T-cell (primary cell): ENCODE measurements at regions not wholly inside any gene's neighbourhood (a gene's known extent, or its start where the extent isn't known, plus 50 kb on each side); places are given as distances from the start of the nearest gene placed in this dataset.

Experiments
- ATAC-seq, 4 experiments: fragments of 200-7000 bp in 3 of 4; fragments of 150-1000 bp in 1 of 4; cut with Tn5 transposase; replicated peaks in 1 of 4; 1 replicate in 3 of 4; 2 replicates in 1 of 4; pipeline ENCODE4 v1.10.0; 2021; ENCODE audit warnings: moderate library complexity in 3 of 4, mild to moderate bottlenecking in 2 of 4, moderate number of reproducible peaks in 1 of 4
- CTCF ChIA-PET, 2 donors: fragments of 300-600 bp; sonication (Branson Sonifier 250); formaldehyde crosslinking; loops; one replicate each; lab custom pipeline; 2022; ENCODE audit warnings: antibody characterized with exemption in 2 of 2; lab: Charles Lee
- POLR2A ChIA-PET, 2 donors: fragments of 300-600 bp; sonication (Branson Sonifier 250); formaldehyde crosslinking; loops; one replicate each; lab custom pipeline; 2022; ENCODE audit warnings: antibody characterized with exemption in 2 of 2; lab: Charles Lee
- DNase-seq, 35 experiments: peaks; one replicate each; pipeline versions ENCODE4 v3.0.0 to v3.0.0-alpha.2; 2013 to 2023
- H3K27ac ChIP-seq: one replicate; pipeline ENCODE4 v1.5.1; 2013; ENCODE audit warnings: low read length
- H3K27me3 ChIP-seq, 2 experiments: replicated peaks in 1 of 2; 1 replicate in 1 of 2; 2 replicates in 1 of 2; pipeline versions ENCODE4 v1.6.1 to v1.7.0; 2013; ENCODE audit warnings: low read length in 1 of 2, mixed read lengths in 1 of 2; ENCODE audit not compliant: control insufficient read depth in 2 of 2, insufficient read depth in 2 of 2; ENCODE audit errors: extremely low read depth in 1 of 2
- H3K36me3 ChIP-seq, 2 donors: 1 replicate in 1 of 2; 2 replicates in 1 of 2; pipeline versions ENCODE4 v1.6.1 to v1.7.0; 2013; ENCODE audit warnings: low read length in 1 of 2; ENCODE audit not compliant: control insufficient read depth in 2 of 2, insufficient read depth in 1 of 2; ENCODE audit errors: extremely low read depth in 1 of 2
- H3K4me1 ChIP-seq, 2 experiments: 1 replicate in 1 of 2; 2 replicates in 1 of 2; pipeline versions ENCODE4 v1.6.1 to v1.7.0; 2013; ENCODE audit warnings: low read length in 2 of 2, mixed read lengths in 1 of 2; ENCODE audit not compliant: insufficient read depth in 2 of 2, control insufficient read depth in 1 of 2; ENCODE audit errors: extremely low read depth in 1 of 2
- H3K4me3 ChIP-seq, 2 donors: 1 replicate in 1 of 2; 2 replicates in 1 of 2; pipeline versions ENCODE4 v1.5.1 to v1.7.0; 2013; ENCODE audit warnings: mild to moderate bottlenecking in 2 of 2, low read length in 1 of 2, moderate library complexity in 1 of 2; ENCODE audit not compliant: control insufficient read depth in 1 of 2; ENCODE audit errors: extremely low read depth in 1 of 2
- H3K9me3 ChIP-seq: 2 replicates; pipeline ENCODE4 v1.7.0; 2013
- H3K27ac Mint-ChIP-seq, 2 donors: one replicate each; pipeline ENCODE4 v1.8.0; 2020 to 2021; ENCODE audit warnings: mild to moderate bottlenecking in 2 of 2, mixed read lengths in 2 of 2
- H3K27me3 Mint-ChIP-seq, 2 donors: one replicate each; pipeline ENCODE4 v1.8.0; 2021 to 2022; ENCODE audit warnings: mixed read lengths in 2 of 2
- H3K36me3 Mint-ChIP-seq: one replicate; pipeline ENCODE4 v1.8.0; 2021; ENCODE audit warnings: mixed read lengths
- H3K4me1 Mint-ChIP-seq, 3 donors: one replicate each; pipeline ENCODE4 v1.8.0; 2020 to 2022; ENCODE audit warnings: mixed read lengths in 3 of 3, mild to moderate bottlenecking in 1 of 3
- H3K4me3 Mint-ChIP-seq, 3 donors: one replicate each; pipeline ENCODE4 v1.8.0; 2020 to 2022; ENCODE audit warnings: mild to moderate bottlenecking in 3 of 3, mixed read lengths in 3 of 3, moderate library complexity in 3 of 3
- H3K9me3 Mint-ChIP-seq, 3 donors: one replicate each; pipeline ENCODE4 v1.8.0; 2020 to 2022; ENCODE audit warnings: mixed read lengths in 3 of 3
- WGBS: methylation state at CpG from one replicate; pipeline ENCODE4 v1.1.5; 2013; ENCODE audit warnings: missing lambda C conversion rate; ENCODE audit not compliant: insufficient coverage; 5-methylcytosine and 5-hydroxymethylcytosine counted together

DNA sequence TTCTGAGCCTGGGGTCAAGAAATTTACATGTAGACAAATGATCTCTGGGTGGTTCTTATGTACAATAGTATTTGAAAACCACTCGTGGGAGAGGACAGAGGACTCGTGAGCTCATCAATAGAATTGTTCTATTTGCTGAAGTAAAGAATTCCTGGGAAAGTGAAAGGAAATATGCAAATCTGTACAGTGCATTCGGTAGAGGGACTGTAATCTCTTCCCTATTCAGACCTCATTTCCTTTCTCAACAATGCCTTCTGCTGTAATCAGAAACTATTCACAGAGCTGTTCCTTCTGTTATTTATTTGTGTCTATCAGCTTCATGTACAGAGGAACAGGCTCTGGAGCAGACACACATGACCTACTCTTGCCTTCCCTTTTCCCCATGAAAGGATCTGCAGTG lies 709.4 kb upstream of the KIRREL3 start:
- Histone ChIP-seq H3K36me3 (no peaks in the 10 kb centered on the region), H3K9me3 (no peaks in the 10 kb centered on the region), H3K27me3 (no peaks in the 10 kb centered on the region), H3K27ac (no peak overlapping the region), H3K4me1 (no peaks in the 10 kb centered on the region), H3K4me3 (no peak overlapping the region)
- Mint-ChIP-seq H3K4me1 (no peaks in the 10 kb centered on the region), H3K36me3 (no peaks in the 10 kb centered on the region), H3K4me3 (no peak overlapping the region), H3K27ac (no peak overlapping the region), H3K27me3 (peaks cover 0 to 8% of the 10 kb centered on the region in 2 donors), H3K9me3 (no peaks in the 10 kb centered on the region)
- DNase-seq (no peak), ATAC-seq (no peak)
- WGBS, result 60% methylated on average over 1 of the region's 3 CpGs
- POLR2A ChIA-PET, result no interaction called here
- CTCF ChIA-PET, result no interaction called here

DNA sequence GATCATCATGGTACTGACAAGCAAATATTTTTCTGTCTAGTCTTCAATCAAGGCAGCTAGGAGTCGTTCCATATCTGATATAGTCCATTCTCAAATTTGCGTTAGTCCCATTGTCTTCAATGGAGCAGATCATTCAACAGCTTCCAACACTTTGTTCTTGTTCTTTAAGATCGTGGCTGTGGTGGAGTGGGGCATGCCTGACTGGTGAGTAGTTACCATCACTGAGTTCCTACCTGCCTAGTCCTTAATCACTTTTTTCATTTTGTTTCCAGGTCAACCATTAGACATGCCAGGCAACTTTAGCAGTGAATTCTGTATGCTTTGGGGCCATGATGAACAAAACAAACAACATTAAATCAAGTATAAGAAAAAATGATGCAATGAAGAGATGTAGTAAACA lies 693.1 kb upstream of the KIRREL3 start:
- ChIA-PET POLR2A (no interaction called here), CTCF (no interaction called here)

GRCh38 chr11:127683321-127683720 lies 682.8 kb upstream of the KIRREL3 start:
- CTCF ChIA-PET, result no interaction called here
- Mint-ChIP-seq H3K27me3 (peaks cover 0 to 10% of the 10 kb centered on the region in 2 donors), H3K4me1 (no peaks in the 10 kb centered on the region), H3K9me3 (peaks cover 0 to 11% (median 3%) of the 10 kb centered on the region in 3 donors), H3K4me3 (no peak overlapping the region), H3K27ac (no peak overlapping the region), H3K36me3 (no peaks in the 10 kb centered on the region)
- Histone ChIP-seq H3K9me3 (no peaks in the 10 kb centered on the region), H3K27ac (no peak overlapping the region), H3K4me1 (no peaks in the 10 kb centered on the region), H3K27me3 (no peaks in the 10 kb centered on the region), H3K36me3 (no peaks in the 10 kb centered on the region), H3K4me3 (no peak overlapping the region)
- POLR2A ChIA-PET, result no interaction called here
- ATAC-seq (no peak), DNase-seq (no peak)
- 90% methylated on average over 2 of the region's 4 CpGs for WGBS

More for the DNA sequence above, 693.1 kb upstream of the KIRREL3 start:
- Mint-ChIP-seq H3K4me1 (no peaks in the 10 kb centered on the region), H3K9me3 (peaks cover 0 to 14% (median 10%) of the 10 kb centered on the region in 3 donors), H3K4me3 (no peak overlapping the region), H3K27me3 (no peaks in the 10 kb centered on the region), H3K27ac (no peak overlapping the region), H3K36me3 (no peaks in the 10 kb centered on the region)
- Histone ChIP-seq H3K36me3 (no peaks in the 10 kb centered on the region), H3K9me3 (no peaks in the 10 kb centered on the region), H3K4me1 (no peaks in the 10 kb centered on the region), H3K4me3 (no peak overlapping the region), H3K27ac (no peak overlapping the region), H3K27me3 (no peaks in the 10 kb centered on the region)
- DNase-seq (no peak), ATAC-seq (no peak)
- WGBS, result no CpG with 5 or more reads among the region's 3 CpGs

DNA sequence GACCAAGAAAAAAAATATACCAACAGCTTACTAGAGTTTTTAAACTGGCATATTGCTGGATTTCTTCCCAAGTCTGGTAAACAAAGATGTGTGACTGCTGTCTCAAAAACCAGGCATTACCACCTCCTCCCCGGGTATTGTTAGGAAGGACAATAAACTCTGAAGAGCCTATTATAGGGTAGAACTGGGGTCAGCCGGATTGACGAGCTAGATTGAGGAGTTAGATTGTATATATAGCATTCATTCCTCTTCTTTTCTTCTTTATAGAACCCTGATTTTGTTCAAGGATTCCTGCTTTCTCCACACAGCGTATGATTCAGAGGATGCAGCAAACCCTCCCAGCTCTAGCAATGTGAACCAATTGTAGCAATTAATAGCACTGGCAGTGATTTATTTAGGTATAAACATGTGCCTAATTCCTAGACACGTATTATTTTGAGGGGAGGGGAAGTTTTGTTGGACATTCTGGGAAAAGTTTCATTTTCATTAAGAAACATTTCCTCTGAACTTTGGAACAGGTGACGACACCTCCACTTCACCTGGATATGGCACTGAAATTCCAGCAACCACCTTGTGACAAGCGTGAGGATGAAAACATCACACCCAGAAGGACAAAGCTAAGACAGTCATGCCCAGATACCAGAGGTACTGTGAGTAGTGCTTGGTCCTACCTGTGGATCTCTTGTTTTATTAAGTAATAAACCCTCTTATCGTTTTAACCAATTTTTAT lies 679.4 kb upstream of the KIRREL3 start:
- ATAC-seq (no peak), DNase-seq (no peak)
- no peak overlapping the region for H3K27ac ChIP-seq
- no peak overlapping the region for H3K4me3 ChIP-seq
- Mint-ChIP-seq H3K9me3 (peaks cover 0 to 11% (median 3%) of the 10 kb centered on the region in 3 donors), H3K36me3 (no peaks in the 10 kb centered on the region), H3K4me3 (no peak overlapping the region), H3K27ac (no peak overlapping the region), H3K27me3 (peaks cover 0 to 10% of the 10 kb centered on the region in 2 donors), H3K4me1 (no peaks in the 10 kb centered on the region)
- ChIA-PET POLR2A (no interaction called here), CTCF (no interaction called here)
- H3K27me3 ChIP-seq, result no peaks in the 10 kb centered on the region
- no peaks in the 10 kb centered on the region for H3K36me3 ChIP-seq
- no CpG with 5 or more reads among the region's 8 CpGs for WGBS
- H3K9me3 ChIP-seq, result no peaks in the 10 kb centered on the region
- H3K4me1 ChIP-seq, result no peaks in the 10 kb centered on the region

DNA sequence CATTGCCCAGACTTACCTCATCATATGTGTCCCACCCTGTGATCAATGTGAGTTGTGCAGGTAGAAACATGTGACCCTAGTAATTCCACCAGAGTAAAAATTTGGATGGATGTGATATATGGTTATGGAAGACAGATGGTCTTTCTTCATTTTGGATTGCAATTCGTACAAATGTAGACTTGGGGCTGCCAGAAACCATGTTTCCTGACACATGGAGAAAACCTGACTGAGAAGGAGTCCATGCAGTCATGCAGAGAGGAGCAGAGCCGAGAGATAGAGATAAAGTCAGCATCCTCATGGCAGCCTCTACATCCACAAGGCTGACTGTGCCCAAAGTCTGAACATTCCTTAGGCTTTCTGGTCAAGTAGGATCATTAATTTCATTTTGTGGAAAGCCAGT lies 678.1 kb upstream of the KIRREL3 start:
- DNase-seq, result no peak
- H3K4me3 Mint-ChIP-seq, result no peak overlapping the region
- H3K36me3 Mint-ChIP-seq, result no peaks in the 10 kb centered on the region
- ChIA-PET CTCF (no interaction called here), POLR2A (no interaction called here)
- 36% methylated on average over 1 of the region's 2 CpGs for WGBS
- no peaks in the 10 kb centered on the region for H3K4me1 Mint-ChIP-seq
- H3K27me3 Mint-ChIP-seq, result peaks cover 0 to 10% of the 10 kb centered on the region in 2 donors
- no peaks in the 10 kb centered on the region for H3K36me3 ChIP-seq
- H3K9me3 ChIP-seq, result no peaks in the 10 kb centered on the region
- H3K27ac Mint-ChIP-seq, result no peak overlapping the region
- H3K27ac ChIP-seq, result no peak overlapping the region
- no peak overlapping the region for H3K4me3 ChIP-seq
- ATAC-seq, result no peak
- H3K27me3 ChIP-seq, result no peaks in the 10 kb centered on the region
- H3K4me1 ChIP-seq, result no peaks in the 10 kb centered on the region
- H3K9me3 Mint-ChIP-seq, result peaks cover 0 to 11% (median 3%) of the 10 kb centered on the region in 3 donors

DNA sequence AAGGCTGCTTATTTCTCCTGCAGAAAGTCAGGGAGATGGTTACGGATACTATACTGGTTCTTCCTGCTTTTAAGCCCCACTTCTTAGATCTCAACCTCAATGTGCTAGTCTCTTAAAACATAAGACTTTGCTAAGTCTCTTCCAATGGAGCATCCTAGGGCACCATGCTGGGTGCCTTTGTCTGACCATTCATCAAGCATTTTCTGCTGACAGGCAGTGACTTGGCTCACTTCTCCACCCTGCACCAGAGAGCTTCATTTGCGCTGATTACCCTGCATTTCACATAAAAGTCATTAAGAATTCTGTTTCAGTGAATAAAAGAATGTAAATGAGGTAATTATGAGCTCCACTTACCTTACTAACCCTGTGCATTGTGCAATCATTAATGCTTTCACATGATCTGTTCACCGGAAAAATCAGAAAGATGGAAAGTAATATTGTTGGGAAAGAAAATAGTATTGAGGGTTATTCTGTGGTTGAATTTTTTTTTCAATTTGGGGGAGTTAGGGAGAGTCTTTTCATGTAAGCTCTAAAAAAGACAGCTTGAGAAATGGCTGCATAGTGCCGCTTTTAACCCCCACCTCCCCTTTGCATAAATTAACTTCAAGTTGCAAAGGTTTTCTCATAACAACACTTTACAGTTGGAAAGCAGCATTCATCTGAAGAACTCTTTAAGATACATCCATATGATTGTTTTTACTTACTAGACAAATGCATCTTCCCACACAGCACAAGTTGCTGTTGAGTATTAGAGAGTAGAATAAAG lies 677.3 kb upstream of the KIRREL3 start:
- Histone ChIP-seq H3K27ac (no peak overlapping the region), H3K27me3 (no peaks in the 10 kb centered on the region), H3K9me3 (no peaks in the 10 kb centered on the region), H3K4me1 (no peaks in the 10 kb centered on the region), H3K36me3 (no peaks in the 10 kb centered on the region), H3K4me3 (no peak overlapping the region)
- Mint-ChIP-seq H3K4me3 (no peak overlapping the region), H3K27ac (no peak overlapping the region), H3K27me3 (peaks cover 0 to 7% of the 10 kb centered on the region in 2 donors), H3K36me3 (no peaks in the 10 kb centered on the region), H3K4me1 (no peaks in the 10 kb centered on the region), H3K9me3 (peaks cover 0 to 8% (median 3%) of the 10 kb centered on the region in 3 donors)
- ChIA-PET POLR2A (no interaction called here), CTCF (no interaction called here)
- DNase-seq, result no peak
- no peak for ATAC-seq
- WGBS, result 100% methylated on average over 1 of the region's 4 CpGs
